ENCODE measurements at regions not wholly inside any gene's neighbourhood (a gene's known extent, or its start where the extent isn't known, plus 50 kb on each side); places are given as distances from the start of the nearest gene placed in this dataset.

- dilution Hi-C loops (cut with HindIII; ENCODE audit: low sequenced_read_pairs, unreplicated experiment): no loop called here
- Histone ChIP-seq H3K27ac (ENCODE audit: insufficient read depth, low read length) (no peak overlapping the region), H2AFZ (replicated peaks; ENCODE audit: low read length, poor library complexity) (peak overlapping the region; percentile 78), H3K4me2 (ENCODE audit: low read depth, low read length) (no peak overlapping the region), H2BK5ac (ENCODE audit: low read depth, low read length, poor library complexity, severe bottlenecking) (no peak overlapping the region), H3K4me3 (ENCODE audit: insufficient read depth, low read depth, low read length) (no peak overlapping the region), H4K20me1 (ENCODE audit: insufficient read depth, low read length) (no peaks in the 10 kb centered on the region), H3K4ac (ENCODE audit: low read depth, low read length) (no peak overlapping the region), H3K4me1 (ENCODE audit: control insufficient read depth, insufficient read depth, low read length) (no peaks in the 10 kb centered on the region), H3K18ac (ENCODE audit: low read depth, low read length) (no peak overlapping the region), H4K5ac (ENCODE audit: low read depth, low read length) (no peak overlapping the region), H2BK120ac (ENCODE audit: low read depth, low read length) (no peak overlapping the region), H2AK9ac (replicated peaks; ENCODE audit: low read depth, low read length, poor library complexity) (no peak overlapping the region), H4K8ac (ENCODE audit: low read depth in 2 of 2, low read length in 2 of 2) (no peak overlapping the region), H4K91ac (ENCODE audit: insufficient read depth, low read depth, low read length) (no peak overlapping the region), H3K9me3 (ENCODE audit: control insufficient read depth, insufficient read depth, low read length) (no peaks in the 10 kb centered on the region), H3K23ac (ENCODE audit: low read depth, low read length) (no peak overlapping the region), H3K36me3 (ENCODE audit: control insufficient read depth, insufficient read depth, low read length) (no peaks in the 10 kb centered on the region), H3K9ac (ENCODE audit: low read depth, low read length) (no peak overlapping the region), H3K56ac (ENCODE audit: extremely low read depth, insufficient read depth, low read length) (no peak overlapping the region), H3K9me1 (ENCODE audit: insufficient read depth, low read length) (no peaks in the 10 kb centered on the region), H2AK5ac (ENCODE audit: low read depth, low read length) (no peak overlapping the region), H3K79me1 (ENCODE audit: low read depth in 1 of 2, low read length in 2 of 2) (no peaks in the 10 kb centered on the region), H3K14ac (replicated peaks; ENCODE audit: low read depth, low read length) (no peak overlapping the region), H3K27me3 (ENCODE audit: control insufficient read depth, insufficient read depth, low read length) (peaks cover 6% of the 10 kb centered on the region), H2BK20ac (ENCODE audit: low read depth, low read length) (no peak overlapping the region), H2BK15ac (ENCODE audit: low read depth, low read length) (no peak overlapping the region)
- intact Hi-C loops (cut with micrococcal nuclease): loop anchor here (1.0 to 10.0 kb wide), 4 partner anchors 79 to 1106 kb away; no protein-coding TSS in a partner anchor
- in situ Hi-C loops (cut with MboI; ENCODE audit: low sequenced_read_pairs): loop anchor here (10.0 to 25.0 kb wide), 2 partner anchors 736 to 859 kb away; no protein-coding TSS in a partner anchor
- POLR2A ChIA-PET (ENCODE audit: unreplicated experiment): no interaction called here
- DNase-seq (peak; percentile 19), ATAC-seq (ENCODE audit: low read depth) (peak; percentile 97)
- 0% methylated on average over 1 of the region's 7 CpGs; no CpG with 5 or more reads in 1 of the 2 experiments for WGBS, 2 experiments (ENCODE audit: extremely low coverage in 2 of 2, insufficient read length in 1 of 2)
- BruUV-seq (replicated peaks): no TSS peak
- CTCF ChIA-PET: interaction anchor here (0.5 to 1.4 kb wide), 14 partner anchors 10 to 1198 kb away, joined by 3 to 6 read pairs (median 3); no protein-coding TSS in a partner anchor
- TF ChIP-seq, protein P1, sequence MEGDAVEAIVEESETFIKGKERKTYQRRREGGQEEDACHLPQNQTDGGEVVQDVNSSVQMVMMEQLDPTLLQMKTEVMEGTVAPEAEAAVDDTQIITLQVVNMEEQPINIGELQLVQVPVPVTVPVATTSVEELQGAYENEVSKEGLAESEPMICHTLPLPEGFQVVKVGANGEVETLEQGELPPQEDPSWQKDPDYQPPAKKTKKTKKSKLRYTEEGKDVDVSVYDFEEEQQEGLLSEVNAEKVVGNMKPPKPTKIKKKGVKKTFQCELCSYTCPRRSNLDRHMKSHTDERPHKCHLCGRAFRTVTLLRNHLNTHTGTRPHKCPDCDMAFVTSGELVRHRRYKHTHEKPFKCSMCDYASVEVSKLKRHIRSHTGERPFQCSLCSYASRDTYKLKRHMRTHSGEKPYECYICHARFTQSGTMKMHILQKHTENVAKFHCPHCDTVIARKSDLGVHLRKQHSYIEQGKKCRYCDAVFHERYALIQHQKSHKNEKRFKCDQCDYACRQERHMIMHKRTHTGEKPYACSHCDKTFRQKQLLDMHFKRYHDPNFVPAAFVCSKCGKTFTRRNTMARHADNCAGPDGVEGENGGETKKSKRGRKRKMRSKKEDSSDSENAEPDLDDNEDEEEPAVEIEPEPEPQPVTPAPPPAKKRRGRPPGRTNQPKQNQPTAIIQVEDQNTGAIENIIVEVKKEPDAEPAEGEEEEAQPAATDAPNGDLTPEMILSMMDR (conservative IDR thresholded peaks at IDR 0.05; ENCODE audit: low read depth, low read length): peak; percentile 78
- TF ChIP-seq SMC3 (IDR thresholded peaks at IDR 0.05; ENCODE audit: low read depth, low read length) (peak; percentile 45), RFX5 (IDR thresholded peaks at IDR 0.05; ENCODE audit: low read depth, low read length) (no peak), RAD21 (IDR thresholded peaks at IDR 0.05; ENCODE audit: low read length) (peak; percentile 82)
Measured at GRCh38 chr1:36576118-36576517, 93.4 kb upstream of the CSF3R start.

All from IMR-90 (cell line).